ENCODE measurements at regions not wholly inside any gene's neighbourhood (a gene's known extent, or its start where the extent isn't known, plus 50 kb on each side); places are given as distances from the start of the nearest gene placed in this dataset.

- no peak overlapping the region for H3K4me3 ChIP-seq (replicated peaks; ENCODE audit: low read depth, low read length)
- no peaks in the 10 kb centered on the region for H3K27me3 ChIP-seq (replicated peaks; ENCODE audit: control insufficient read depth, insufficient read depth, low read length)
- no peak for TF ChIP-seq CTCF (IDR thresholded peaks at IDR 0.05; ENCODE audit: insufficient read depth, low read length, poor library complexity, severe bottlenecking)
- no peak for DNase-seq (ENCODE audit: extremely low read depth, insufficient read length)
- H3K36me3 ChIP-seq (ENCODE audit: control insufficient read depth, insufficient read depth, low read length), result no peaks in the 10 kb centered on the region
These were observed 107.0 kb downstream of the FAM76B start for GRCh38 chr11:95682552-95682951.

DNA sequence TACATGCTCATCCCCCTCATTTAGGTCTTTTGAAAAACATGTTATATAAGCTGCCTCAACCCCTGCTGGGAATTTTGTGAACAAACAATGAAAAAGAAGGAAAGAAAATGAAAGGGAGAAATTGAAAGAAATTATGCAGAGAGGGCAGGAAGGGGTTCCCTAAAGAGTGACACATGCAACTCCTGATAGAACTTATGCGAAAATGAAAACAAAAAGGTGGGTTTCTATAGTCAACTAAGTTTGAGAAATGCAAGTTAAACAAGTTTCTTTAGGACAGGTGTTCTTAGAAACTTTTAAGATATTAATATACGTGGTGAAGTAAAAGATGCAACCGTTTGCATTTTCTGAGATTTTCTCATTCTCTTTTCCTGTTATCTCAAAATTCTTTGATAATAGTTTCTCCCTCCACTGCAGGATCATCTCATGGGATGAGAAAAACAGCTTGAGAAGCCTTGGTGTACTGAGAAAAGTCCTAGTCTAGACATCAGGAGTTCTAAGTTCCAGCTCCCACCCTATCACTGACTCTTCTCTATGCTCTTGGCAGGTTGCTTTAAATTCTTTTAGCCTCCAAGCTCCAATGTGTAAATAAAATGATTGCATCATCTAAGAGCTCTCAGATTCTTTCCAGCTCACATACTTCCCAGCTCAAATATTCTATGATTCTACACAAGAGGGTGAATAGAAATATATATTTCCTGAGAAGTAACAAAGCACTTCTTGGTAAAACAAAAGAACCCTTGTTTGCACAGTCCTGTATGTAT, 109.2 kb downstream of the FAM76B start:
- H3K4me3 ChIP-seq (replicated peaks; ENCODE audit: low read depth, low read length), result no peak overlapping the region
- no peaks in the 10 kb centered on the region for H3K27me3 ChIP-seq (replicated peaks; ENCODE audit: control insufficient read depth, insufficient read depth, low read length)
- DNase-seq (ENCODE audit: extremely low read depth, insufficient read length), result no peak
- TF ChIP-seq CTCF (IDR thresholded peaks at IDR 0.05; ENCODE audit: insufficient read depth, low read length, poor library complexity, severe bottlenecking), result no peak
- H3K36me3 ChIP-seq (ENCODE audit: control insufficient read depth, insufficient read depth, low read length), result no peaks in the 10 kb centered on the region

DNA sequence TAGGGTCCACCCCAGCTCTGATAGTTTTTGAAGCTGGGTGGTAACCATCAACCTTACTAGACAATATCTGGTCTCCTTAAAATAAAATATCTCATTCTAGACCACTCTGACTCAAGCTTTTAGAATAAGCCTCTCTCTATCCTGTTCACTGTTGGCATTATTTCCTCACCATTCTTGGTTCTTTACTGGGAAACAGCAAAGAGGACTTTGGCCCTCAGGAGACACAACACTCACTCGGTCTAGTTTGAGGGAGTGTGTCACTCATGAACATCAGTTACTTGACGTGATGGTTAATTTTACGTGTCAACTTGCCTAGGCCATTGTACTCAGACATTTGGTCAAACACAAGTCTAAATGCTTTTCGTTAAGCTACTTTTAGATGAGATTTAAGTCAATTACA, 110.6 kb downstream of the FAM76B start:
- H3K36me3 ChIP-seq (ENCODE audit: control insufficient read depth, insufficient read depth, low read length), result no peaks in the 10 kb centered on the region
- no peak for DNase-seq (ENCODE audit: extremely low read depth, insufficient read length)
- H3K4me3 ChIP-seq (replicated peaks; ENCODE audit: low read depth, low read length), result no peak overlapping the region
- no peak for TF ChIP-seq CTCF (IDR thresholded peaks at IDR 0.05; ENCODE audit: insufficient read depth, low read length, poor library complexity, severe bottlenecking)
- no peaks in the 10 kb centered on the region for H3K27me3 ChIP-seq (replicated peaks; ENCODE audit: control insufficient read depth, insufficient read depth, low read length)

GRCh38 chr11:95676308-95676707, 113.3 kb downstream of the FAM76B start:
- no peak overlapping the region for H3K4me3 ChIP-seq (replicated peaks; ENCODE audit: low read depth, low read length)
- H3K27me3 ChIP-seq (replicated peaks; ENCODE audit: control insufficient read depth, insufficient read depth, low read length), result no peaks in the 10 kb centered on the region
- DNase-seq (ENCODE audit: extremely low read depth, insufficient read length), result no peak
- no peak for TF ChIP-seq CTCF (IDR thresholded peaks at IDR 0.05; ENCODE audit: insufficient read depth, low read length, poor library complexity, severe bottlenecking)
- H3K36me3 ChIP-seq (ENCODE audit: control insufficient read depth, insufficient read depth, low read length), result no peaks in the 10 kb centered on the region

- Histone ChIP-seq H3K36me3 (ENCODE audit: control insufficient read depth, insufficient read depth, low read length) (no peaks in the 10 kb centered on the region), H3K27me3 (replicated peaks; ENCODE audit: control insufficient read depth, insufficient read depth, low read length) (no peaks in the 10 kb centered on the region), H3K4me3 (replicated peaks; ENCODE audit: low read depth, low read length) (no peak overlapping the region)
- TF ChIP-seq CTCF (IDR thresholded peaks at IDR 0.05; ENCODE audit: insufficient read depth, low read length, poor library complexity, severe bottlenecking), result no peak
- DNase-seq (ENCODE audit: extremely low read depth, insufficient read length), result no peak
These were observed 114.0 kb downstream of the FAM76B start for GRCh38 chr11:95675585-95675984.

All from GM06990 (cell line).